SK-N-SH treated with all-trans-retinoic acid at 6 μM for 48 hours (cell line): ENCODE measurements at regions not wholly inside any gene's neighbourhood (a gene's known extent, or its start where the extent isn't known, plus 50 kb on each side); places are given as distances from the start of the nearest gene placed in this dataset.

ENCODE experiments used
- ATAC-seq: fragments of 200-7000 bp; cut with Tn5 transposase; 3 replicates; pipeline ENCODE4 v1.9.1; 2020; ENCODE audit warnings: mild to moderate bottlenecking, moderate library complexity
- ARNTL ChIP-seq: fragments of 450-650 bp; formaldehyde crosslinking; IDR thresholded peaks from 2 replicates; pipeline ENCODE4 v1.5.0; 2020; ENCODE audit warnings: low read depth, mild to moderate bottlenecking, moderate library complexity, borderline replicate concordance
- BACH2 ChIP-seq: fragments of 250-450 bp; sonication (Bioruptor Pico); IDR thresholded peaks from 2 replicates; pipeline ENCODE4 v1.9.0; 2021; ENCODE audit warnings: mild to moderate bottlenecking, borderline replicate concordance
- GLIS3 ChIP-seq: fragments of 250-450 bp; sonication (Bioruptor Pico); IDR thresholded peaks from 2 replicates; pipeline ENCODE4 v1.5.0; 2020; ENCODE audit warnings: mild to moderate bottlenecking, moderate library complexity
- ISL1 ChIP-seq: fragments of 250-450 bp; sonication (Bioruptor Pico); IDR thresholded peaks from 2 replicates; pipeline ENCODE4 v2.1.2; 2022; ENCODE audit warnings: mild to moderate bottlenecking, moderate library complexity
- OSR1 ChIP-seq: fragments of 250-450 bp; sonication (Bioruptor Pico); IDR thresholded peaks from 2 replicates; pipeline ENCODE4 v1.8.0; 2022; ENCODE audit warnings: moderate library complexity, mild to moderate bottlenecking, inconsistent platforms
- PPARA ChIP-seq: fragments of 250-450 bp; sonication (Bioruptor Pico); IDR thresholded peaks from 2 replicates; pipeline ENCODE4 v1.5.0; 2020; ENCODE audit warnings: mild to moderate bottlenecking, borderline replicate concordance
- RARB ChIP-seq: fragments of 250-450 bp; sonication (Bioruptor Pico); IDR thresholded peaks from 2 replicates; pipeline ENCODE4 v1.8.0; 2021; ENCODE audit warnings: mild to moderate bottlenecking, moderate library complexity
- SNAI2 ChIP-seq: fragments of 250-450 bp; sonication (Bioruptor Pico); IDR thresholded peaks from 2 replicates; pipeline ENCODE4 v1.5.0; 2020; ENCODE audit warnings: mild to moderate bottlenecking, moderate library complexity
- TCF4 ChIP-seq: fragments of 250-450 bp; sonication (Bioruptor Pico); IDR thresholded peaks from 2 replicates; pipeline ENCODE4 v1.8.0; 2021; ENCODE audit warnings: mild to moderate bottlenecking, moderate library complexity, borderline replicate concordance
- TOX ChIP-seq: fragments of 250-450 bp; sonication (Bioruptor Pico); IDR thresholded peaks from 2 replicates; pipeline ENCODE4 v1.8.0; 2021; ENCODE audit warnings: mild to moderate bottlenecking, moderate library complexity, borderline replicate concordance
- ZC3H10 ChIP-seq: fragments of 250-450 bp; sonication (Bioruptor Pico); IDR thresholded peaks from 2 replicates; pipeline ENCODE4 v1.5.1; 2021; ENCODE audit warnings: mild to moderate bottlenecking, moderate library complexity
- ZFP3 ChIP-seq: fragments of 250-450 bp; sonication (Bioruptor Pico); IDR thresholded peaks from 2 replicates; pipeline ENCODE4 v1.5.0; 2020; ENCODE audit warnings: mild to moderate bottlenecking, moderate library complexity
- ZNF565 ChIP-seq: fragments of 450-650 bp; formaldehyde crosslinking; conservative IDR thresholded peaks from 2 replicates; pipeline ENCODE4 v1.5.0; 2020; ENCODE audit warnings: low read depth, mild to moderate bottlenecking, moderate library complexity
- ZNF70 ChIP-seq: fragments of 450-650 bp; formaldehyde crosslinking; IDR thresholded peaks from 2 replicates; pipeline ENCODE4 v1.5.0; 2020; ENCODE audit warnings: mild to moderate bottlenecking, moderate library complexity
- TF ChIP-seq, protein P1 (sequence below): fragments of 250-450 bp; sonication (Bioruptor Pico); IDR thresholded peaks from 2 replicates; pipeline ENCODE4 v1.8.0; 2021; ENCODE audit warnings: low read depth, mild to moderate bottlenecking, moderate library complexity, borderline replicate concordance
- TF ChIP-seq, protein P2 (sequence below): fragments of 250-450 bp; sonication (Bioruptor Pico); IDR thresholded peaks from 2 replicates; pipeline ENCODE4 v1.5.1; 2020; ENCODE audit warnings: low read depth, mild to moderate bottlenecking, moderate library complexity
- TF ChIP-seq, protein P3 (sequence below): fragments of 250-450 bp; sonication (Bioruptor Pico); IDR thresholded peaks from 2 replicates; pipeline ENCODE4 v1.8.0; 2020; ENCODE audit warnings: mild to moderate bottlenecking, moderate library complexity, borderline replicate concordance
- TF ChIP-seq, protein P4 (sequence below): fragments of 250-450 bp; sonication (Bioruptor Pico); IDR thresholded peaks from 2 replicates; pipeline ENCODE4 v1.5.0; 2020; ENCODE audit warnings: mild to moderate bottlenecking, moderate library complexity
- TF ChIP-seq, protein P5 (sequence below): fragments of 250-450 bp; sonication (Bioruptor Pico); IDR thresholded peaks from 2 replicates; pipeline ENCODE4 v1.5.1; 2021; ENCODE audit warnings: mild to moderate bottlenecking, moderate library complexity

DNA sequence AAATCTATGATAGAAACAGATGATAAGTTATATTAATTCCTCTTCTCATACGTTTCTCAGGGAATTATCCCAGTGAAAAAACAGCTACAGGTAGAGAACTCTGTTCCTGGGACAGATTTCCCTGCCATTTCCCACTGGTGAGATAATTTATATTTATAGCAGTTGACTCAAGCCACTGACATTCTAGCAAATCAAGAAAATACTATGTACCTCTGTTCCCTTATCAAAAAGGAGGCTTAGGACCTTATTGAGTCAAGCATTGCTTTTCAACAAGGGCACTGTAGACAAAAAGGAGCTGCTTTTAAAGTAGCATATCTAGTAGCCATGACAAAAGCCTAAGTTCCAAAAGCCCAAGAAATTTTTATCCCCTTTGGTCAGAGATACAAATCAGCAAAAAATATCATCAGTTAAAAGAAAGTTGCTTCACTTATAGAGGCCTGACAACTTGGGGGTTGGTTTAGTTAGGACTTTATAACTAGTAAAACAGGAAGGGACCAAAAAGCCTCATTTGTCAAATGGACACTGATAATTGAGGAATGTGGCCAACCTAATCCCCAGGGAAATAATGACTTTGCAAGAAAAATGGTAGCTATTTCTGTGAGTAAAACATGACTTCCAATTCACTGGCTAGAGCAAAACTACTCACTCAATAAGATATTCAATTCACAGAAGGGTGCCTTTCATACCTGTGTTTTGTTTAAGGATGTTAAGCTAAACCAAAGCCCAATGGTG lies 652.5 kb downstream of the SLITRK1 start (continued):
- TF ChIP-seq TCF4 (CRISPR knock-in tag) (no peak), GLIS3 (CRISPR knock-in tag) (no peak), ARNTL (CRISPR knock-in tag) (no peak), ZC3H10 (CRISPR knock-in tag) (no peak), TOX (no peak), ZNF70 (no peak)
- TF ChIP-seq, protein P1, sequence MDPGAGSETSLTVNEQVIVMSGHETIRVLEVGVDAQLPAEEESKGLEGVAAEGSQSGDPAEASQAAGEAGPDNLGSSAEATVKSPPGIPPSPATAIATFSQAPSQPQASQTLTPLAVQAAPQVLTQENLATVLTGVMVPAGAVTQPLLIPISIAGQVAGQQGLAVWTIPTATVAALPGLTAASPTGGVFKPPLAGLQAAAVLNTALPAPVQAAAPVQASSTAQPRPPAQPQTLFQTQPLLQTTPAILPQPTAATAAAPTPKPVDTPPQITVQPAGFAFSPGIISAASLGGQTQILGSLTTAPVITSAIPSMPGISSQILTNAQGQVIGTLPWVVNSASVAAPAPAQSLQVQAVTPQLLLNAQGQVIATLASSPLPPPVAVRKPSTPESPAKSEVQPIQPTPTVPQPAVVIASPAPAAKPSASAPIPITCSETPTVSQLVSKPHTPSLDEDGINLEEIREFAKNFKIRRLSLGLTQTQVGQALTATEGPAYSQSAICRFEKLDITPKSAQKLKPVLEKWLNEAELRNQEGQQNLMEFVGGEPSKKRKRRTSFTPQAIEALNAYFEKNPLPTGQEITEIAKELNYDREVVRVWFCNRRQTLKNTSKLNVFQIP (CRISPR knock-in tag), result no peak
- TF ChIP-seq, protein P2, sequence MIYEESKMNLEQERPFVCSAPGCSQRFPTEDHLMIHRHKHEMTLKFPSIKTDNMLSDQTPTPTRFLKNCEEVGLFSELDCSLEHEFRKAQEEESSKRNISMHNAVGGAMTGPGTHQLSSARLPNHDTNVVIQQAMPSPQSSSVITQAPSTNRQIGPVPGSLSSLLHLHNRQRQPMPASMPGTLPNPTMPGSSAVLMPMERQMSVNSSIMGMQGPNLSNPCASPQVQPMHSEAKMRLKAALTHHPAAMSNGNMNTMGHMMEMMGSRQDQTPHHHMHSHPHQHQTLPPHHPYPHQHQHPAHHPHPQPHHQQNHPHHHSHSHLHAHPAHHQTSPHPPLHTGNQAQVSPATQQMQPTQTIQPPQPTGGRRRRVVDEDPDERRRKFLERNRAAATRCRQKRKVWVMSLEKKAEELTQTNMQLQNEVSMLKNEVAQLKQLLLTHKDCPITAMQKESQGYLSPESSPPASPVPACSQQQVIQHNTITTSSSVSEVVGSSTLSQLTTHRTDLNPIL (CRISPR knock-in tag), result no peak

DNA sequence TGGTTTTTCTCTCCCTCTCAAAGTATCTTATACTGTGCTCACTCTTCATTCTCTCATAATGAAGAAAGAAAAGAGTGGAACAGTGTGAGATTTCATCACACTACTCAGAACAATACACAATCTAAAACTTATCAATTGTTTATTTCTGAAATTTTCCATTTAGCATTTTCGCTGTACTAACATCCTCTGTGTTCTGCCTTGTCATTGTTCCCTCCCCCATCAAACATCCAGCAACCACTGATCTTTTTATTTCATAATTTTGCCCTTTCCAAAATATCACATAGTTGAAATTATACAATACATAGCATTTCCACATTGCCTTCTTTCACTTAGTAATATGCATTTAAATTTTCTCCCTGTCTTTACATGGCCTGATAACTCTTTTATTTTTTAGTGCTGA lies 658.7 kb downstream of the SLITRK1 start:
- no peak for ATAC-seq
- TF ChIP-seq ZNF70 (no peak), SNAI2 (CRISPR knock-in tag) (no peak)
- TF ChIP-seq, protein P3, sequence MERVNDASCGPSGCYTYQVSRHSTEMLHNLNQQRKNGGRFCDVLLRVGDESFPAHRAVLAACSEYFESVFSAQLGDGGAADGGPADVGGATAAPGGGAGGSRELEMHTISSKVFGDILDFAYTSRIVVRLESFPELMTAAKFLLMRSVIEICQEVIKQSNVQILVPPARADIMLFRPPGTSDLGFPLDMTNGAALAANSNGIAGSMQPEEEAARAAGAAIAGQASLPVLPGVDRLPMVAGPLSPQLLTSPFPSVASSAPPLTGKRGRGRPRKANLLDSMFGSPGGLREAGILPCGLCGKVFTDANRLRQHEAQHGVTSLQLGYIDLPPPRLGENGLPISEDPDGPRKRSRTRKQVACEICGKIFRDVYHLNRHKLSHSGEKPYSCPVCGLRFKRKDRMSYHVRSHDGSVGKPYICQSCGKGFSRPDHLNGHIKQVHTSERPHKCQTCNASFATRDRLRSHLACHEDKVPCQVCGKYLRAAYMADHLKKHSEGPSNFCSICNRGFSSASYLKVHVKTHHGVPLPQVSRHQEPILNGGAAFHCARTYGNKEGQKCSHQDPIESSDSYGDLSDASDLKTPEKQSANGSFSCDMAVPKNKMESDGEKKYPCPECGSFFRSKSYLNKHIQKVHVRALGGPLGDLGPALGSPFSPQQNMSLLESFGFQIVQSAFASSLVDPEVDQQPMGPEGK, result no peak

DNA sequence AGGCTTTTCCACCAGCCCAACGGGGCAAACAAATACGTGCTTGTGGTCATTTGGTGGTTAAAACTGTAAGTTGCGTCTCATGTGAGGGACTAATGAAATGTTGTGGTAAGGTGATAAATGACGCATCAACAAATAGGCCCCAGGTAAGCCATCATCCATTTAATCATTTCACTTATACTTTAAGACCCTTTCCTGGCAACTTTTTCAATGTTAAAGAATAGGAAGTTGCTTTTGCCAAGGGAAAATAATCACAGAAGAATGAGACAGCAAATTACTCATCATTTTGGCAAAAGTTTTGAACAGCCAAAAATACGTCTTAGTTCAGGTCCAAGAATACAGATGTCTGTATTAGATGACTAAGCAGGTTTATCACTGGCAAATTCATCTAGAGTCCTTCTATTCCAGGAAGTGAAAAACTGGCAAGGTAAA lies 660.4 kb downstream of the SLITRK1 start:
- peak; percentile 82 for ATAC-seq
- no peak for TF ChIP-seq TOX
- no peak for TF ChIP-seq ZNF565
- no peak for TF ChIP-seq ISL1 (CRISPR knock-in tag)
- TF ChIP-seq, protein P3, result no peak
- no peak for TF ChIP-seq OSR1 (CRISPR knock-in tag)
- no peak for TF ChIP-seq ZNF70
- TF ChIP-seq, protein P1 (CRISPR knock-in tag), result no peak
- no peak for TF ChIP-seq GLIS3 (CRISPR knock-in tag)
- no peak for TF ChIP-seq BACH2 (CRISPR knock-in tag)
- no peak for TF ChIP-seq ZFP3 (CRISPR knock-in tag)
- TF ChIP-seq, all 23 proteins: peak for 0

DNA sequence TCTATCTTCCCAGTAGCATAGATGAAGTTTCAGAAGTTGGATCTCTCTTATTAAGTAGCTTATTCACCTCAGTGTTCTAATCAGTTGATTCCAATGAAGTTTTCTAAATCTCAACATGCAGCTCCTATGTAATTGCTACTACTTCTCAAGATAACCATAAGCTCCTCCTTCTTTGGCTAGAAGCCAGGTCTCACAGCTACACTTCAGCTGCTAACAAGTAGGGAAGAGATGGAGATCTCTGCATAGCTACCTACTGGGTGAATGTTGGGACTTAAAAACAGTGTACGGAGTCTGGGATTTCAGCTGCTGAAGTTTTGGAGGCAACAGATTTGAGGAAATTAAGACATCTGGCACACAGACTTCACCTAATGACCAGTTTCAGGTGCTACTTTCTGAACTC lies 661.0 kb downstream of the SLITRK1 start:
- TF ChIP-seq ZNF70 (no peak), TCF4 (CRISPR knock-in tag) (no peak), ARNTL (CRISPR knock-in tag) (no peak), RARB (CRISPR knock-in tag) (no peak), SNAI2 (CRISPR knock-in tag) (no peak), ISL1 (CRISPR knock-in tag) (no peak), PPARA (CRISPR knock-in tag) (no peak), ZNF565 (no peak), OSR1 (CRISPR knock-in tag) (no peak), BACH2 (CRISPR knock-in tag) (no peak)
- TF ChIP-seq, protein P4, sequence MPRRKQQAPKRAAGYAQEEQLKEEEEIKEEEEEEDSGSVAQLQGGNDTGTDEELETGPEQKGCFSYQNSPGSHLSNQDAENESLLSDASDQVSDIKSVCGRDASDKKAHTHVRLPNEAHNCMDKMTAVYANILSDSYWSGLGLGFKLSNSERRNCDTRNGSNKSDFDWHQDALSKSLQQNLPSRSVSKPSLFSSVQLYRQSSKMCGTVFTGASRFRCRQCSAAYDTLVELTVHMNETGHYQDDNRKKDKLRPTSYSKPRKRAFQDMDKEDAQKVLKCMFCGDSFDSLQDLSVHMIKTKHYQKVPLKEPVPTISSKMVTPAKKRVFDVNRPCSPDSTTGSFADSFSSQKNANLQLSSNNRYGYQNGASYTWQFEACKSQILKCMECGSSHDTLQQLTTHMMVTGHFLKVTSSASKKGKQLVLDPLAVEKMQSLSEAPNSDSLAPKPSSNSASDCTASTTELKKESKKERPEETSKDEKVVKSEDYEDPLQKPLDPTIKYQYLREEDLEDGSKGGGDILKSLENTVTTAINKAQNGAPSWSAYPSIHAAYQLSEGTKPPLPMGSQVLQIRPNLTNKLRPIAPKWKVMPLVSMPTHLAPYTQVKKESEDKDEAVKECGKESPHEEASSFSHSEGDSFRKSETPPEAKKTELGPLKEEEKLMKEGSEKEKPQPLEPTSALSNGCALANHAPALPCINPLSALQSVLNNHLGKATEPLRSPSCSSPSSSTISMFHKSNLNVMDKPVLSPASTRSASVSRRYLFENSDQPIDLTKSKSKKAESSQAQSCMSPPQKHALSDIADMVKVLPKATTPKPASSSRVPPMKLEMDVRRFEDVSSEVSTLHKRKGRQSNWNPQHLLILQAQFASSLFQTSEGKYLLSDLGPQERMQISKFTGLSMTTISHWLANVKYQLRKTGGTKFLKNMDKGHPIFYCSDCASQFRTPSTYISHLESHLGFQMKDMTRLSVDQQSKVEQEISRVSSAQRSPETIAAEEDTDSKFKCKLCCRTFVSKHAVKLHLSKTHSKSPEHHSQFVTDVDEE (CRISPR knock-in tag), result no peak
- TF ChIP-seq, protein P5, sequence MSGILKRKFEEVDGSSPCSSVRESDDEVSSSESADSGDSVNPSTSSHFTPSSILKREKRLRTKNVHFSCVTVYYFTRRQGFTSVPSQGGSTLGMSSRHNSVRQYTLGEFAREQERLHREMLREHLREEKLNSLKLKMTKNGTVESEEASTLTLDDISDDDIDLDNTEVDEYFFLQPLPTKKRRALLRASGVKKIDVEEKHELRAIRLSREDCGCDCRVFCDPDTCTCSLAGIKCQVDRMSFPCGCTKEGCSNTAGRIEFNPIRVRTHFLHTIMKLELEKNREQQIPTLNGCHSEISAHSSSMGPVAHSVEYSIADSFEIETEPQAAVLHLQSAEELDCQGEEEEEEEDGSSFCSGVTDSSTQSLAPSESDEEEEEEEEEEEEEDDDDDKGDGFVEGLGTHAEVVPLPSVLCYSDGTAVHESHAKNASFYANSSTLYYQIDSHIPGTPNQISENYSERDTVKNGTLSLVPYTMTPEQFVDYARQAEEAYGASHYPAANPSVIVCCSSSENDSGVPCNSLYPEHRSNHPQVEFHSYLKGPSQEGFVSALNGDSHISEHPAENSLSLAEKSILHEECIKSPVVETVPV (CRISPR knock-in tag), result no peak
- TF ChIP-seq, all 23 proteins: peak for 0
- ATAC-seq, result no peak; the same call in 2 of the 3 replicates
